Keratinocyte (primary cell): ENCODE measurements at regions not wholly inside any gene's neighbourhood (a gene's known extent, or its start where the extent isn't known, plus 50 kb on each side); places are given as distances from the start of the nearest gene placed in this dataset.

ENCODE experiments used
- DNase-seq: peaks from one replicate; pipeline ENCODE4 v3.0.0-alpha.2; 2011; ENCODE audit warnings: low read depth, missing footprints, low spot score
- FAIRE-seq: peaks from 2 replicates; lab custom pipeline; 2011; peaks lifted over from hg19 to GRCh38; lab: Jason Lieb, UNC
- H2AFZ ChIP-seq: 2 replicates; pipeline ENCODE4 v1.6.0; 2012; ENCODE audit warnings: low read length, control low read depth, inconsistent platforms; ENCODE audit not compliant: control insufficient read depth
- H3K27ac ChIP-seq: 2 replicates; pipeline ENCODE4 v1.5.1; 2011; ENCODE audit warnings: low read length; ENCODE audit not compliant: control insufficient read depth, insufficient read depth
- H3K27me3 ChIP-seq: 3 replicates; pipeline ENCODE4 v1.6.0; 2011; ENCODE audit warnings: low read length; ENCODE audit not compliant: control insufficient read depth, insufficient read depth; ENCODE audit errors: extremely low read depth
- H3K36me3 ChIP-seq, 2 experiments: 2 replicates in 1 of 2; 3 replicates in 1 of 2; pipeline ENCODE4 v1.5.1; 2011; ENCODE audit warnings: low read length in 2 of 2, mild to moderate bottlenecking in 1 of 2; ENCODE audit not compliant: control insufficient read depth in 2 of 2, insufficient read depth in 2 of 2; ENCODE audit errors: extremely low read depth in 1 of 2
- H3K4me1 ChIP-seq: 3 replicates; pipeline ENCODE4 v1.5.1; 2011; ENCODE audit warnings: low read length; ENCODE audit not compliant: control insufficient read depth, insufficient read depth; ENCODE audit errors: extremely low read depth
- H3K4me2 ChIP-seq: 3 replicates; pipeline ENCODE4 v1.6.0; 2011; ENCODE audit warnings: low read depth, low read length; ENCODE audit not compliant: control insufficient read depth, insufficient read depth; ENCODE audit errors: extremely low read depth
- H3K4me3 ChIP-seq, 3 experiments: fragments of 200-600 bp in 1 of 3; sonication (generic) in 1 of 3; 2 replicates in 2 of 3; 3 replicates in 1 of 3; pipeline ENCODE4 v1.5.1; 2011 to 2016; ENCODE audit warnings: low read length in 3 of 3, mild to moderate bottlenecking in 3 of 3, control low read depth in 2 of 3, inconsistent platforms in 1 of 3, low read depth in 1 of 3, mixed read lengths in 1 of 3, mixed run types in 1 of 3, moderate library complexity in 1 of 3; ENCODE audit not compliant: control insufficient read depth in 2 of 3, insufficient read depth in 2 of 3; ENCODE audit errors: extremely low read depth in 1 of 3
- H3K79me2 ChIP-seq: 2 replicates; pipeline ENCODE4 v1.6.0; 2012; ENCODE audit warnings: low read length; ENCODE audit not compliant: control insufficient read depth, insufficient read depth
- H3K9ac ChIP-seq: 3 replicates; pipeline ENCODE4 v1.6.0; 2011; ENCODE audit warnings: low read length; ENCODE audit not compliant: control insufficient read depth, insufficient read depth; ENCODE audit errors: extremely low read depth
- H3K9me1 ChIP-seq: 3 replicates; pipeline ENCODE4 v1.6.0; 2011; ENCODE audit warnings: low read length; ENCODE audit not compliant: control insufficient read depth, insufficient read depth; ENCODE audit errors: extremely low read depth
- H3K9me3 ChIP-seq: 2 replicates; pipeline ENCODE4 v1.5.1; 2012; ENCODE audit warnings: low read depth, low read length; ENCODE audit not compliant: control insufficient read depth
- H4K20me1 ChIP-seq: 3 replicates; pipeline ENCODE4 v1.6.0; 2011; ENCODE audit warnings: low read length; ENCODE audit not compliant: control insufficient read depth, insufficient read depth; ENCODE audit errors: extremely low read depth
- EZH2 ChIP-seq: IDR thresholded peaks from one replicate; pipeline ENCODE4 v1.6.1; 2012; ENCODE audit warnings: inconsistent platforms, mild to moderate bottlenecking, low read length, moderate library complexity
- dilution Hi-C: fragments of 300-500 bp; cut with MboI; formaldehyde crosslinking; loops from one replicate; pipeline ENCODE4 v1.7.0; 2020; ENCODE audit warnings: low sequenced_read_pairs; ENCODE audit not compliant: extremely low pct_ligation_motif_present
- TF ChIP-seq, protein P1 (sequence below), 3 experiments: IDR thresholded peaks in 1 of 3; conservative IDR thresholded peaks in 1 of 3; optimal IDR thresholded peaks in 1 of 3; 2 replicates in 2 of 3; 3 replicates in 1 of 3; pipeline versions ENCODE3 to v1.5.1; 2011; ENCODE audit warnings: low read length in 3 of 3, mild to moderate bottlenecking in 3 of 3, moderate library complexity in 2 of 3, control low read depth in 1 of 3, inconsistent platforms in 1 of 3; ENCODE audit not compliant: insufficient read depth in 2 of 3; ENCODE audit errors: extremely low read depth in 1 of 3

DNA sequence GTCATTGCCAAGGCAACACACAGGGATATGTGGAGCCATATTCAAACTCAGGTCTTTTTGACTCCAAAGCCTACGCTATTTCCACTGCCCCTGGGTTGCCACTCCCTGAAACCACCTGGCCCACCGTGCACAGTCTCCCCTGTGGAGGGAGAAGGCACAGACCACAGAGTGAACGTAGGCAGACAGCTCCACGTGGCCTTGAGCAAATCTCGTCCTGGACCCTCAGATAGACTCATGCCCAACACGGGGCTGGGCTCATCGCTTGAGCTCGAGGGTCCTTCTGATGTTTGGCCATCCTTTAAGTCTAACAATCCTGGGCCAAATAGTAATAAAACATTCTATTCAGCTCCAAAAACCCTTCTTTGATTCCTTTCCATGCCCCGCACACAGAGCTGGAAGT is 72.0 kb downstream of the CPN2 start:
- FAIRE-seq (no peak), DNase-seq (no peak)
- Histone ChIP-seq H3K79me2 (no peaks in the 10 kb centered on the region), H3K4me1 (no peaks in the 10 kb centered on the region), H3K27ac (no peak overlapping the region), H3K9ac (no peak overlapping the region), H3K4me3 (no peak overlapping the region), H3K9me1 (no peaks in the 10 kb centered on the region), H4K20me1 (no peaks in the 10 kb centered on the region), H3K36me3 (no peaks in the 10 kb centered on the region), H3K4me2 (no peak overlapping the region), H3K27me3 (peaks cover 25% of the 10 kb centered on the region), H3K9me3 (no peaks in the 10 kb centered on the region), H2AFZ (no peak overlapping the region)
- dilution Hi-C loops: no loop called here
- TF ChIP-seq EZH2: no peak
- TF ChIP-seq, protein P1, sequence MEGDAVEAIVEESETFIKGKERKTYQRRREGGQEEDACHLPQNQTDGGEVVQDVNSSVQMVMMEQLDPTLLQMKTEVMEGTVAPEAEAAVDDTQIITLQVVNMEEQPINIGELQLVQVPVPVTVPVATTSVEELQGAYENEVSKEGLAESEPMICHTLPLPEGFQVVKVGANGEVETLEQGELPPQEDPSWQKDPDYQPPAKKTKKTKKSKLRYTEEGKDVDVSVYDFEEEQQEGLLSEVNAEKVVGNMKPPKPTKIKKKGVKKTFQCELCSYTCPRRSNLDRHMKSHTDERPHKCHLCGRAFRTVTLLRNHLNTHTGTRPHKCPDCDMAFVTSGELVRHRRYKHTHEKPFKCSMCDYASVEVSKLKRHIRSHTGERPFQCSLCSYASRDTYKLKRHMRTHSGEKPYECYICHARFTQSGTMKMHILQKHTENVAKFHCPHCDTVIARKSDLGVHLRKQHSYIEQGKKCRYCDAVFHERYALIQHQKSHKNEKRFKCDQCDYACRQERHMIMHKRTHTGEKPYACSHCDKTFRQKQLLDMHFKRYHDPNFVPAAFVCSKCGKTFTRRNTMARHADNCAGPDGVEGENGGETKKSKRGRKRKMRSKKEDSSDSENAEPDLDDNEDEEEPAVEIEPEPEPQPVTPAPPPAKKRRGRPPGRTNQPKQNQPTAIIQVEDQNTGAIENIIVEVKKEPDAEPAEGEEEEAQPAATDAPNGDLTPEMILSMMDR (optimal IDR thresholded peaks at IDR 0.05 in 1 of 3, IDR thresholded peaks at IDR 0.05 in 1 of 3, conservative IDR thresholded peaks at IDR 0.05 in 1 of 3; ENCODE audit: extremely low read depth in 1 of 3, insufficient read depth in 2 of 3, low read length in 3 of 3): no peak

GRCh38 chr3:194279701-194280360 is 71.3 kb downstream of the CPN2 start:
- FAIRE-seq (no peak), DNase-seq (no peak)
- Histone ChIP-seq H4K20me1 (no peaks in the 10 kb centered on the region), H3K27me3 (peaks cover 25% of the 10 kb centered on the region), H3K9ac (no peak overlapping the region), H3K79me2 (no peaks in the 10 kb centered on the region), H2AFZ (no peak overlapping the region), H3K4me2 (no peak overlapping the region), H3K4me3 (no peak overlapping the region), H3K9me3 (no peaks in the 10 kb centered on the region), H3K36me3 (no peaks in the 10 kb centered on the region), H3K9me1 (no peaks in the 10 kb centered on the region), H3K4me1 (no peaks in the 10 kb centered on the region), H3K27ac (no peak overlapping the region)
- TF ChIP-seq EZH2: no peak
- TF ChIP-seq, protein P1 (optimal IDR thresholded peaks at IDR 0.05 in 1 of 3, IDR thresholded peaks at IDR 0.05 in 1 of 3, conservative IDR thresholded peaks at IDR 0.05 in 1 of 3; ENCODE audit: extremely low read depth in 1 of 3, insufficient read depth in 2 of 3, low read length in 3 of 3): no peak
- dilution Hi-C loops: no loop called here
